GM12873 (cell line): ENCODE measurements at regions not wholly inside any gene's neighbourhood (a gene's known extent, or its start where the extent isn't known, plus 50 kb on each side); places are given as distances from the start of the nearest gene placed in this dataset.

Experiments used
- CTCF ChIP-seq: IDR thresholded peaks from 2 replicates; pipeline ENCODE4 v1.5.1; 2012; ENCODE audit warnings: low read depth, mild to moderate bottlenecking, moderate library complexity, low read length, control low read depth; ENCODE audit not compliant: insufficient read depth; ENCODE audit errors: missing control alignments

DNA sequence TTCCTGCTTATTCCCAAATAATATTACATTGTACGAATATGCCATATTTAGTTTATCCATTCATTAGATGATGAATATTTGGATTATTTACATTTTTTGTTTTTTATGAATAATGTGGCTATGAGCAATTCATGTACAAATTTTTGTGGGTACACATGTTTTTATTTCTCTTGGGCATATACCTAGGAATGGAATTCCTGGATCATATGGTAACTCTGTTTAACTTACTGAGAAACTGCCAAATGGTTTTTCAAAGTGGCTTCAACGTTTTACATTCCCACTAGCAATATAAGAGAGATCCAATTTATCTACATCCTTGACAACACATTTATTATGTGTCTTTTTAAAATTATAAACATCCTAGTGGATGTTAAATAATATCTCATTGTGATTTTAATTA, 362.0 kb upstream of the TMCO5A start:
- TF ChIP-seq CTCF, result no peak

DNA sequence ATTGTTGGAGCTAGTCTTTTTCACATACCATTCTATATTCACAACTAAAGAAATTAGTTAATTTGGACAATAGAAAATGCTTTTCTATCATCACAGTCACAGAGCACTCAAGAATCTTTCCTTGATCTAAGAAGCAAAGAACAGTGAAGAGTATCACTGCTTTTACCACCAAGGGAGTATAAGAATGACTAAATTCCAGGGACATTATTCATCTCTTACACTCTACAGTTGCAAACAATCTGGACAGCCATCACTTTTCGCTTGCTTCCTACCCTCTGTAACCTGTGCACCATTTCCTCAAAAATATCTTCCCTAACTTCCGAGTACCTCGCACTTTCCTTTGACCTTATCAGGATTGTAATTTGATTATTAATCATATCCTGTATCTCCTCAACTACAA, 359.5 kb upstream of the TMCO5A start:
- TF ChIP-seq CTCF, result no peak

- no peak for TF ChIP-seq CTCF
Measured at GRCh38 chr15:37576952-37577351, 357.5 kb upstream of the TMCO5A start.

GRCh38 chr15:37581866-37582532, 352.4 kb upstream of the TMCO5A start:
- TF ChIP-seq CTCF, result no peak

DNA sequence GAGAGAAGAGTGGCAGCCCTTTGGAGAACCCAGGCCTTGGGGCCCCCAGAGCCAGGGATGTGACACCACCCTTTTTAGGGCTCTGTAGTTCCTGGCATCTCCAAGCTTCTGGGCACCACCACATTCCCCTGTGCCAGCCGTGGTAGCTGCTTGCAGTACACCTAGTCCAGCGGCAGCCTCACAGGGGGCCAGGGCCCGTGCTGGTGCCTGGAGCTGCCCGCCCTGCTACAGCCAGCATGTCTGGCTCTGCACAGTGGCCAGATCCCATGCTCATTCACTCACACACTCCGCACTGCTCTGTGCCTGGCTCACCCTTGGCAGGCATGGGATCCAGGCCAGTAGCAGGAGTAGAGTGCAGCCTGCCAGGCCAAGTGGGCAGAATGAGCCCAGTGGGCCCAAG, 351.6 kb upstream of the TMCO5A start:
- no peak for TF ChIP-seq CTCF

- TF ChIP-seq CTCF, result no peak
Measured at GRCh38 chr15:37586011-37586583, 348.3 kb upstream of the TMCO5A start.

DNA sequence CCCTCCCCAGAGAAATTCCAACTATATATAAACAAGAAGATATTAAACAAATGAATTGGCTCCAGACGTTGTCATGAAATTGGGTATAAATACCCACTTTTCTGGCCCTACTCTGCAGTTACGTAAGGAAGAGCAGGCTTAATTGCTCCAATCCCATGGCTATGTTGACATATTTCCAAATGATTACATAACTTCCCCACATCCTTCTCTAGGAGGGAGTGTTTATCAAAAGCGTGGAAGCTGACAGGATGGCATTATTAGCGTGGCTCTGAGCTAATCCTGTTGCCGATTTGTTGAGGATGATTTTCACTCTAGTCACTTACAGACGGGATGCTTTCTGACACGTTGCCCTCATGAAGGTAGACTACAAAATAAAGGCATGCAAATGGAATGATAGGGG, 347.5 kb upstream of the TMCO5A start:
- TF ChIP-seq CTCF, result no peak
